ENCODE measurements at regions not wholly inside any gene's neighbourhood (a gene's known extent, or its start where the extent isn't known, plus 50 kb on each side); places are given as distances from the start of the nearest gene placed in this dataset.

- Histone ChIP-seq H3K36me3 (no peaks in the 10 kb centered on the region), H3K9me3 (no peaks in the 10 kb centered on the region), H3K27me3 (peaks cover 6% of the 10 kb centered on the region), H3K27ac (peak overlapping the region in 1 of 4 donors; percentile 17), H3K4me3 (peak overlapping the region in 1 of 4 donors; percentile 3), H3K4me1 (peaks cover 0 to 15% (median 0%) of the 10 kb centered on the region in 4 donors)
- in situ Hi-C loops (cut with MboI; ENCODE audit: low pct_ligation_motif_present in 1 of 4, low pct_unique_long_range_greater_than_20kb in 1 of 4, low sequenced_read_pairs in 3 of 4) = no loop called here
- intact Hi-C loops (cut with DNase I; ENCODE audit: low total_unique reads) = no loop called here
- 53 to 77% methylated on average over 2 to 4 of the region's 4 CpGs for WGBS, 2 donors (ENCODE audit: low coverage in 1 of 2)
- TF ChIP-seq CTCF (IDR thresholded peaks at IDR 0.05) (no peak), POLR2AphosphoS5 (IDR thresholded peaks at IDR 0.05) (no peak), POLR2A (IDR thresholded peaks at IDR 0.05) (no peak), EP300 (IDR thresholded peaks at IDR 0.05; ENCODE audit: low read depth) (no peak)
- no peak for DNase-seq
Observed at GRCh38 chr3:23129117-23129516, 74.0 kb upstream of the UBE2E2 start.

- DNase-seq = no peak
- Histone ChIP-seq H3K27ac (peak overlapping the region in 1 of 4 donors; percentile 17), H3K27me3 (no peaks in the 10 kb centered on the region), H3K4me3 (peak overlapping the region in 1 of 4 donors; percentile 3), H3K4me1 (peaks cover 0 to 15% (median 0%) of the 10 kb centered on the region in 4 donors), H3K36me3 (no peaks in the 10 kb centered on the region), H3K9me3 (no peaks in the 10 kb centered on the region)
- 48 to 49% methylated on average over 3 of the region's 3 CpGs for WGBS, 2 donors (ENCODE audit: low coverage in 1 of 2)
- in situ Hi-C loops (cut with MboI; ENCODE audit: low pct_ligation_motif_present in 1 of 4, low pct_unique_long_range_greater_than_20kb in 1 of 4, low sequenced_read_pairs in 3 of 4) (no loop called here), intact Hi-C loops (cut with DNase I; ENCODE audit: low total_unique reads) (no loop called here)
- TF ChIP-seq POLR2A (IDR thresholded peaks at IDR 0.05) (no peak), POLR2AphosphoS5 (IDR thresholded peaks at IDR 0.05) (no peak), EP300 (IDR thresholded peaks at IDR 0.05; ENCODE audit: low read depth) (no peak), CTCF (IDR thresholded peaks at IDR 0.05) (no peak)
Observed at GRCh38 chr3:23129817-23130216, 73.3 kb upstream of the UBE2E2 start.

- H3K27me3 ChIP-seq = no peaks in the 10 kb centered on the region
- in situ Hi-C loops (cut with MboI; ENCODE audit: low pct_ligation_motif_present in 1 of 4, low pct_unique_long_range_greater_than_20kb in 1 of 4, low sequenced_read_pairs in 3 of 4) (no loop called here), intact Hi-C loops (cut with DNase I; ENCODE audit: low total_unique reads) (no loop called here)
- no peak for DNase-seq
- peaks cover 0 to 15% (median 0%) of the 10 kb centered on the region in 4 donors for H3K4me1 ChIP-seq
- WGBS, 2 donors (ENCODE audit: low coverage in 1 of 2) = 85 to 89% methylated on average over 4 of the region's 4 CpGs
- H3K36me3 ChIP-seq = no peaks in the 10 kb centered on the region
- TF ChIP-seq POLR2A (IDR thresholded peaks at IDR 0.05) (no peak), EP300 (IDR thresholded peaks at IDR 0.05; ENCODE audit: low read depth) (no peak), CTCF (IDR thresholded peaks at IDR 0.05) (no peak), POLR2AphosphoS5 (IDR thresholded peaks at IDR 0.05) (no peak)
- no peak overlapping the region for H3K27ac ChIP-seq
- no peak overlapping the region for H3K4me3 ChIP-seq
- no peaks in the 10 kb centered on the region for H3K9me3 ChIP-seq
Observed at GRCh38 chr3:23130406-23130805, 72.7 kb upstream of the UBE2E2 start.

- Histone ChIP-seq H3K4me1 (no peaks in the 10 kb centered on the region), H3K4me3 (no peak overlapping the region), H3K36me3 (no peaks in the 10 kb centered on the region), H3K9me3 (no peaks in the 10 kb centered on the region), H3K27me3 (no peaks in the 10 kb centered on the region), H3K27ac (no peak overlapping the region)
- DNase-seq = no peak
- in situ Hi-C loops (cut with MboI; ENCODE audit: low pct_ligation_motif_present in 1 of 4, low pct_unique_long_range_greater_than_20kb in 1 of 4, low sequenced_read_pairs in 3 of 4) (no loop called here), intact Hi-C loops (cut with DNase I; ENCODE audit: low total_unique reads) (no loop called here)
- 87 to 93% methylated on average over 4 to 12 of the region's 12 CpGs for WGBS, 2 donors (ENCODE audit: low coverage in 1 of 2)
- TF ChIP-seq EP300 (IDR thresholded peaks at IDR 0.05; ENCODE audit: low read depth) (no peak), POLR2AphosphoS5 (IDR thresholded peaks at IDR 0.05) (no peak), POLR2A (IDR thresholded peaks at IDR 0.05) (no peak), CTCF (IDR thresholded peaks at IDR 0.05) (no peak)
Observed at GRCh38 chr3:23135026-23135785, 67.9 kb upstream of the UBE2E2 start.
